C4-2B (cell line): ENCODE measurements at regions not wholly inside any gene's neighbourhood (a gene's known extent, or its start where the extent isn't known, plus 50 kb on each side); places are given as distances from the start of the nearest gene placed in this dataset.
"Not testable (repeated sequence)": the region's sequence is repeated elsewhere in the genome, so short reads cannot be mapped to it uniquely, and the experiment has no call there.

Experiments used
- CTCF ChIP-seq: fragments of 450-650 bp; conservative IDR thresholded peaks from 2 replicates; pipeline ENCODE4 v1.5.1; 2017; ENCODE audit warnings: mild to moderate bottlenecking
- ZFX ChIP-seq: fragments of 450-650 bp; IDR thresholded peaks from 2 replicates; pipeline ENCODE4 v1.6.1; 2017

DNA sequence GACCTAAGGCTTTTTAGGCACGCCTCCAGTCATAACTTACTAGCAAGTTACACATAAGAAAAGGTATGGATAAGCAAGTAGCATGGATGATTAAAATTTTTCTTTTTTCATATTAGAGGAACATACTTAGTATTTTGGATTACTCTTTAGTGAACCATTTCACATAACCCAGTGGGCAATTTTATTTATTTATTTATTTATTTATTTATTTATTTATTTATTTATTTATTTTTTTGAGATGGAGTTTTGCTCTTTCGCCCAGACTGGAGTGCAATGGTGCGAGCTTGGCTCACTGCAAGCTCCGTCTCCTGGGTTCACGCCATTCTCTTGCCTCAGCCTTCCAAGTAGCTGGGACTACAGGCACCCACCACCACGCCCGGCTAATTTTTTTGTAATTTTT is 937.7 kb downstream of the C4orf33 start:
- not testable (repeated sequence) for TF ChIP-seq CTCF, ZFX
